Skeletal muscle tissue (tissue), 3 donors: ENCODE measurements at regions not wholly inside any gene's neighbourhood (a gene's known extent, or its start where the extent isn't known, plus 50 kb on each side); places are given as distances from the start of the nearest gene placed in this dataset.
A peak's percentile ranks its signal among the peaks of the same experiment; 100 is the strongest.

Experiments
- H3K27ac ChIP-seq: one replicate; pipeline ENCODE4 v1.7.0; 2013; ENCODE audit warnings: mild to moderate bottlenecking, low read depth, low read length, inconsistent platforms
- H3K27me3 ChIP-seq, 3 donors: one replicate each; pipeline ENCODE4 v1.7.0; 2013; ENCODE audit warnings: low read length in 3 of 3; ENCODE audit not compliant: control insufficient read depth in 3 of 3, insufficient read depth in 3 of 3
- H3K36me3 ChIP-seq, 3 donors: one replicate each; pipeline ENCODE4 v1.7.0; 2013; ENCODE audit warnings: low read length in 3 of 3; ENCODE audit not compliant: control insufficient read depth in 3 of 3, insufficient read depth in 3 of 3
- H3K4me1 ChIP-seq, 3 donors: one replicate each; pipeline ENCODE4 v1.7.0; 2013; ENCODE audit warnings: low read length in 3 of 3, mild to moderate bottlenecking in 3 of 3; ENCODE audit not compliant: control insufficient read depth in 3 of 3, insufficient read depth in 3 of 3
- H3K4me3 ChIP-seq, 3 donors: one replicate each; pipeline ENCODE4 v1.7.0; 2013; ENCODE audit warnings: low read length in 3 of 3
- H3K9ac ChIP-seq, 3 donors: one replicate each; pipeline ENCODE4 v1.7.0; 2013; ENCODE audit warnings: low read length in 3 of 3, mild to moderate bottlenecking in 3 of 3, moderate library complexity in 2 of 3, low read depth in 1 of 3
- H3K9me3 ChIP-seq, 3 donors: one replicate each; pipeline ENCODE4 v1.7.0; 2013; ENCODE audit warnings: low read length in 3 of 3; ENCODE audit not compliant: control insufficient read depth in 3 of 3
- donor health status: Osteomylitis.

DNA sequence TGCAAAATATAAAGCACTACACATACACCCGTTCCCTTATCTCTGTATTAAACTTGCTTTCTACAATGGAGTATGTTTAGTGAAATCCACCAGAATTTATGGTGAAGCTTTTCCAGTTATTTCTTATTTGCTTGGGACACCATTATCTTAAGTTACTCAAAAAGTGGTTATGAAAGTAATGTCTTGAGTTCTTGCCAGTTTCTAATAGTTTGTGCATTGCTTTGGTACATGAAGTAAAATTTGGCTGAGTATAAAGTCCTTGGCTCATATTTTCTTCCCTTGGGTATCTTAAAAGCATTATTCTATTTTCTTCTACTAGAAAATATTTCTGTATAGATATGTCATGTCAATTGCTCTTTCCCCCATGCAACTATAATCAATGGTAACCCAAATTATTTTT is 85.2 kb downstream of the POLR1F start:
- peaks cover 0 to 4% (median 2%) of the 10 kb centered on the region in 3 donors for H3K9me3 ChIP-seq
- H3K36me3 ChIP-seq, result no peaks in the 10 kb centered on the region
- H3K4me1 ChIP-seq, result no peaks in the 10 kb centered on the region
- no peak overlapping the region for H3K27ac ChIP-seq
- no peak overlapping the region for H3K9ac ChIP-seq
- no peak overlapping the region for H3K4me3 ChIP-seq
- H3K27me3 ChIP-seq, result no peaks in the 10 kb centered on the region

DNA sequence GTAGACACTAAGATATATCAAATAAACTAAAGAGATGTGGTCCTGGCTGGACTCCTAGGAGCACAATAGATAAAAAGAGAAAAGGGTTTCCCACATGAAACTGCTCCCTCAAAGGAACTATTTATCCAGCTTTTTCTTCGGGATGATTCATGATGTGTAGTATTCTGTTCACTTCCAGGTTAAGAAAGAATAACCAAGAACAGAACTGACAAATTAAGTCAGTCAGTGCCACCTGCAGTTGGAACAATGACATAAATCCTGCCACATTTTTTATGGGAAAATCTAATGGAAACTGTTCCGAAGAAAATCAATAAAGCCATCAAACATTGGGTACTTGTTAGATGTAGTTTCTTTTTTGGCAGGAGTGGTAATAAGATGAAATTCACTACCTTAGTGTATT is 87.1 kb downstream of the POLR1F start:
- H3K4me3 ChIP-seq, result peak overlapping the region in 1 of 3 donors; percentile 8
- H3K27me3 ChIP-seq, result no peaks in the 10 kb centered on the region
- no peaks in the 10 kb centered on the region for H3K36me3 ChIP-seq
- H3K4me1 ChIP-seq, result no peaks in the 10 kb centered on the region
- peaks cover 0 to 2% (median 0%) of the 10 kb centered on the region in 3 donors for H3K9me3 ChIP-seq
- no peak overlapping the region for H3K9ac ChIP-seq
- H3K27ac ChIP-seq, result no peak overlapping the region

DNA sequence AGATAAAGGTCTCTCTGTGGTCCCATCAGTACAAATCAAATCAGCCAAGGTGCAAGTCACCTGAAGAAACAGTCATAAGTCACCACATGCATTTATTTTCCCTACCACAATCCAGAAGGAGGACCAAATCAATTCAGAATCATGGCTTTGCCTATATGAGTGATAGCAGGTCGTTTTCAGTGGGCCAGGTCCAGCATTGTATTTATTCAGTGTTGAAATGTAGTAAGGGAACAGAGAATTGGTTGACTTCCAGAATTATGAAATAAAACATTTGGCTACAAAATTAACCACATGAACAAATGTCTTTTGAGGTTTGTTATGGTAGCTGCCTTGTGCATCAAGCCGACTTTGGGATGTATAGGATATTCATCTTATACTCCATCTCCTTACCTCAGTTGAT is 88.4 kb downstream of the POLR1F start:
- H3K36me3 ChIP-seq, result no peaks in the 10 kb centered on the region
- H3K9me3 ChIP-seq, result peaks cover 0 to 2% (median 0%) of the 10 kb centered on the region in 3 donors
- no peaks in the 10 kb centered on the region for H3K27me3 ChIP-seq
- no peak overlapping the region for H3K4me3 ChIP-seq
- H3K4me1 ChIP-seq, result no peaks in the 10 kb centered on the region
- H3K9ac ChIP-seq, result no peak overlapping the region
- no peak overlapping the region for H3K27ac ChIP-seq

DNA sequence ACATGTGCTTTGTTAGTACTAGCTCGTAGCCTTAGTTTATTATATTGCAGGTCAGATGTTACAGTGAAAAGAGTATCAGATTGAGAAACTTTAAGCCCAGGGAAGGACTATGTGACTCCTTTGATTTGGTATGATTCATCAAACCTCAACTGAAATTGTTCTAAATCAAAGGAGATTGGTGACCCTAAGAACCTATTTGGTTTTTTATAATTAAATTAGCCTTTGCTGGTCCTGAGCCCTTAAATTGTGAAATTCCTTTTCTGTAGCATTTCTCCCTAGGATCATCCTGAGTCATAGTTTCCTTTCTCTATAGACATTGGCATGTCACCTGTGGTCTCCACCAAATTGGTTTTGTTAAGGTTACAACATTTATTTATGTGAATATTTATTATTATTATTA is 89.7 kb downstream of the POLR1F start:
- Histone ChIP-seq H3K9me3 (peaks cover 0 to 2% (median 0%) of the 10 kb centered on the region in 3 donors), H3K36me3 (no peaks in the 10 kb centered on the region), H3K27me3 (no peaks in the 10 kb centered on the region), H3K4me1 (no peaks in the 10 kb centered on the region), H3K4me3 (no peak overlapping the region), H3K9ac (no peak overlapping the region), H3K27ac (no peak overlapping the region)

DNA sequence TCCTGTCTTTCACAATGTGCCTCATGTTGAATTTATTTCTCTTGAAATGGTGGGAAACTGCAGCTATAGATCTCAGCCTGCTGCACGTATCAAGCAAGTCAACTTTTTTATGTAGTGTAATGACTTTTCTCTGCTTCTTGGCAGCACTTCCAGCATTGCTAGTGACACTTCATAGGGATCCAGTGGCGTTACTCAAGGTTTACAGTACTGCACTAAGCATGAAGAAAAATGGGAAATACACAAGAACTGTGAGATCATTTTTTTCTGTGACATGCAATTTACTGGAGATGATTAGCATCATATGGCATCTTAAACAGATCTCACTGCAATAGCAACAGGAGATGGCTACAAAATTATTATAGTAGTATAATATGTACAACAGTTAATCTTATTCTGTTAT is 90.9 kb downstream of the POLR1F start:
- no peak overlapping the region for H3K27ac ChIP-seq
- no peaks in the 10 kb centered on the region for H3K4me1 ChIP-seq
- no peaks in the 10 kb centered on the region for H3K9me3 ChIP-seq
- H3K36me3 ChIP-seq, result no peaks in the 10 kb centered on the region
- H3K4me3 ChIP-seq, result no peak overlapping the region
- no peaks in the 10 kb centered on the region for H3K27me3 ChIP-seq
- no peak overlapping the region for H3K9ac ChIP-seq

DNA sequence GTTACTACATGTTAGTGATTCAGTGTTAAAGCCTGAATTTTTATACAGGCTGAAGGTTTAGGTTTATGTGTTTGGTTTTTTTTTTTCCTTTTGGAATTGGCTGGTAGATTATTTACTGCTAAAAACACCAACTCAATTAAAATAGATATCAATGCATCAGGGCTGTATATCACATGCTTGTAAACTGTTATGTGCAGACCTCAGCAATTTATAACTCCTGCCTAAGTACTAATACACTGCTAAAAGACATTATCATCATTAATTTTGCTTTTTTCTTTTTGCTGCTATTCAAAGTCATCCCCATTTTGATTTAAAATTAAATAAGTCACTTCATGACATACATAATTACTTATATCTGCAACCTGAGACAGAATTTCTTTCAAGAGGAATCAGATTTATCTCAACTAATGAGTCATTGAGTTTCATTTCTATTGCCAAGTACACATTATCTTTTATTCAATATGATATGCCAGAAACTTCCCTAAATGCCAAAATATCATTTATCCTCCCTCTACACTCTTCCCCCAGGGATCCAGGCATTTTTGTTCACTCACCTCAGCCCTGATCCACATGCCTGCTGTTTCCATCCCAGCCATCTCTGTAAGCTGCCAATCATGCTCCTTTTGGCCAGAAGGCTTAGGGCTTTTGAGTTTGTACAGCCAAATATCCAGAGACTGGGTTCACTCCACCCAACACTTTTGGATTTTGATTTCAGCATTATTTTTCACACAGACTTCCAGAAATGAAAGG is 98.5 kb downstream of the POLR1F start:
- H3K36me3 ChIP-seq, result no peaks in the 10 kb centered on the region

DNA sequence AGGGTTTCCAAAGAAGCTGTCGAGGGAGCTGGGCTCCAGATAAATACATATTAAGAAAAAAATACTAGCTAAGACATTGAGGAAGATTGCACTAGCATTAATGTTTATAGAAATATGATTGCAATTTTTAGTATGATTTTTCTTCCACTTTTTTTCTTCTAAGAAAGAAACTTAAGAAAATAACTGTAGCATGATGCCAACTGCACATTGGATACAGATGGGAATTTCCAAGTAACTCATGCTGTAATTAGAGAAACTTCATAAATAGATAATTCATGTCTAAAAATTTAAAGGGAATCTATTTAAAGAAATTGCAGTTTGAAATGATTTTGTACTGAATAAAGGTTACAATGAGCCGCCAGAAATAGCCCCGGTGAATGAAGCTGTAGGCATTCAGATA is 119.4 kb downstream of the POLR1F start:
- Histone ChIP-seq H3K4me3 (no peak overlapping the region), H3K27ac (no peak overlapping the region), H3K27me3 (no peaks in the 10 kb centered on the region), H3K36me3 (no peaks in the 10 kb centered on the region), H3K4me1 (no peaks in the 10 kb centered on the region), H3K9me3 (no peaks in the 10 kb centered on the region), H3K9ac (no peak overlapping the region)

More for the DNA sequence above, 98.5 kb downstream of the POLR1F start:
- Histone ChIP-seq H3K9me3 (peaks cover 0 to 2% (median 0%) of the 10 kb centered on the region in 3 donors), H3K27ac (no peak overlapping the region), H3K27me3 (no peaks in the 10 kb centered on the region), H3K9ac (no peak overlapping the region), H3K4me3 (no peak overlapping the region), H3K4me1 (no peaks in the 10 kb centered on the region)

DNA sequence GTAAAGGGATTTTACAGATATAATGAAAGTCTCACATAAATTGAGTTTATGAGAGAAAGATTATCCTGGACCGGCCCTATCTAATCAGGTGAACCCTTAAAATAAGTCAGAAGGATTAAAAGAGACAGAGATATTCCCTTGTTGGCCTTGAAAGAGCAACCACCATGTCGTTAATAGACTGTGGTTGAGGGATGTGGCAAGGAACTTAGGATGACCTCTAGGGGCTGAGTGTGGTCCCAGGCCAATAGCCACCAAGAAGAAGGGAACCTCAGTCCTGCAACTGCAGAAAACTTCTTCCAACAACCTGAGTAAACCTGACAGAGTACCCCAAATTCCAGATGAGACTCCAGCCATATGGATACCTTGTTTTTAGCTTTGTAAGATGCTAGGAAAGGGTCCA is 121.5 kb downstream of the POLR1F start:
- Histone ChIP-seq H3K9ac (no peak overlapping the region), H3K9me3 (no peaks in the 10 kb centered on the region), H3K4me3 (no peak overlapping the region), H3K4me1 (no peaks in the 10 kb centered on the region), H3K27ac (no peak overlapping the region), H3K27me3 (no peaks in the 10 kb centered on the region), H3K36me3 (no peaks in the 10 kb centered on the region)

DNA sequence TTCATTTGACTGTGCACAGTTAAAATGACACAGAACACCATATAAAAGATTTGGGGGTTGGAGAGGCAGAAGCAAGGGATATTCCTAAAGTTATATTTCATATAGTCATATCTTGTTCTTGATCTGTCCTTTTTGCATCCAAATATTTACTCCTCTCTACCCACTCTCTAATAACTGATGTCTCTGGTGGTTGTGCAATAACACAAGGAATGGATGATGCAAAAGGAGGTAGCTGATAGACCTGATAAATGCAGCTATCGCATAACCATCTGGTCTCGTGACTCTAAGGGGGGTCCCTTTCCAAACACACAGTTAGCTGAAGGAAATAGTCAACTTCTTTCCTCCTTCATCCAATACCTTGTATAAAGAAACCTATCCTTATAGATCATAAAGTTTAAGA is 123.1 kb downstream of the POLR1F start:
- H3K4me3 ChIP-seq, result no peak overlapping the region
- no peak overlapping the region for H3K9ac ChIP-seq
- no peaks in the 10 kb centered on the region for H3K4me1 ChIP-seq
- no peaks in the 10 kb centered on the region for H3K36me3 ChIP-seq
- no peak overlapping the region for H3K27ac ChIP-seq
- H3K27me3 ChIP-seq, result no peaks in the 10 kb centered on the region
- H3K9me3 ChIP-seq, result no peaks in the 10 kb centered on the region

DNA sequence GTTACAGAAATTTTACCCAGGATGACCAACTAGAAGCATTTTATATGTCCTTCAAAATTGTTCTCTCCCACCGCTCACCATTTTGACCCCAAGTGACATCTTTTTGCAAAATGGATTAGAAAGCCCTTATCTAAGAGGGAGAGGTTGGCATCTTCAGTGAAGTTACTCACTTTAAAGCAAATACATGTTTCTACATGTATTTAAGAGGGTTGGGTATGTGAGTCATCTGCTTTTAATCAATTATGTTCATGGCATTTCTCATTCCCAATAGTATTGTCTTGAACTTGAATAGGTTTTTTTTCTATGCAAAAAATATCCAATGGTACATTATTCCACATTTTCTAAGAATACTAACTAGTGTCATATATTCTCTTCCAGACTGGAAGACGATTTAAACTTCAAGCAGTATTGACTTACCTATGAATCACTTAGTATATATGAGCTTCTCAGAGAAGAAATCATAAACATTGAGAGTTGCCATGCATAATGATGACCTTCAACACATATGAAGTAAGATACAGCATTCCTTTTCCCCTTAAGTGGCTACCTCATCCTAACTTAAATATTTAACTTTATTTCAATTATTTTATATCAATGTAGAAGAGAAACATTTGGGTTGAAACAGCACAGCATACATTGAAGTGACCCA is 132.8 kb downstream of the POLR1F start:
- no peak overlapping the region for H3K27ac ChIP-seq
- no peak overlapping the region for H3K9ac ChIP-seq
- no peak overlapping the region for H3K4me3 ChIP-seq
- H3K4me1 ChIP-seq, result no peaks in the 10 kb centered on the region
- H3K36me3 ChIP-seq, result no peaks in the 10 kb centered on the region
- H3K9me3 ChIP-seq, result no peaks in the 10 kb centered on the region
- no peaks in the 10 kb centered on the region for H3K27me3 ChIP-seq
